GM18867 (cell line): ENCODE measurements at regions not wholly inside any gene's neighbourhood (a gene's known extent, or its start where the extent isn't known, plus 50 kb on each side); places are given as distances from the start of the nearest gene placed in this dataset.
A peak's percentile ranks its signal among the peaks of the same experiment; 100 is the strongest.

ENCODE experiments used
- ATAC-seq: cut with Tn5 transposase; IDR thresholded peaks from one replicate; pipeline ENCODE4 v1.9.1; 2021; ENCODE audit warnings: mild to moderate bottlenecking, moderate library complexity; ENCODE audit not compliant: unreplicated experiment

DNA sequence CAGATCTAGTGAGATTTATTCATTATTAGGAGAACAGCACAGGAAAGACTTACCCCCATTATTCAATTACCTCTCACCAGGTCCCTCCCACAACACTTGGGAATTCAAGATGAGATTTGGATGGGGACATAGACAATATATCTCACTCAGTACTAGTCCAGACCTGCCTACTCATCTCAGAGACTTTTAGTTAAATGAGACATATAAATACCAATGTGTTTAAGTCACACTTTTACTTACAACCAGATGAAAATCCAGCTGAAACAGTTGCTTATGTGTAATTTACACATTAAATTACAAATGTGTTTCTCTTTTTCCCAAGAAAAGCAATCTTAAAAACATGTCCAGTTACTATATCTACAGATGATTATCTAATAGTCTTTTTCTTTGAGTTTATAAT, 1145.6 kb downstream of the KCNT2 start:
- ATAC-seq, result no peak

DNA sequence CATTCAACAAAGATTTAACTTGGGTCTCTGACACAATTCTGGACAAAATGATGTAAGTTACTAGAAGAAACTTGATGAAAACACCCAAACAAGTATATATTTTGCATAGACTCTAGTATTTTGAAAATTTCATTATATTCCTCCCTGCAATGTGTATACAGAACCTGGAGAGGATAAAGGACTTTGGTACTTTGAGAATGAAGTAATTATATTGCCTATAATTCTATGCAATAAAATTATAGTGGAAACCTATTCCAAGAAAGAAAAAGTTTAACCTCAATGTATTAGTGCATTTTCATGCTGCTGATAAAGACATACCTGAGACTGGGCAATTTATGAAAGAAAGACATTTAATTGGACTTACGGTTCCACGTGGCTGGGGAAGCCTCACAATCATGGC, 1146.1 kb downstream of the KCNT2 start:
- no peak for ATAC-seq

DNA sequence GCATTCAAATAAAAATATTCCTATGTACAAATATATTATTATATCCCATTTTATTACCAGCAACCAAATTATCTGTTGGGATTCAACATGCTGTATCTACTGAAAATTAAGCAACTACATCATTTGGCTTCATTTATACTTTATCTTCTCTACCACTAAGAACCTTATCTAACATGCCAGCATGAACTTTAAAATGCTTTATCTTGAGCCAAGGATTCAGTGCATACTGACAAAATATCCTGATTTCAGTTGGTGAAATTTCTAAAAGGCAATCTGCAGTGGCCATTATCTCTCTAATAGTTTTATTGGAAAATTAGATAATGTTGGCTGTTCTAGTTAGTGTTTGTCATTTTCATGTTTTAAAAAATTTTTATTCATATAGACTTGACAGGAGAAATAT, 1149.9 kb downstream of the KCNT2 start:
- ATAC-seq, result no peak

DNA sequence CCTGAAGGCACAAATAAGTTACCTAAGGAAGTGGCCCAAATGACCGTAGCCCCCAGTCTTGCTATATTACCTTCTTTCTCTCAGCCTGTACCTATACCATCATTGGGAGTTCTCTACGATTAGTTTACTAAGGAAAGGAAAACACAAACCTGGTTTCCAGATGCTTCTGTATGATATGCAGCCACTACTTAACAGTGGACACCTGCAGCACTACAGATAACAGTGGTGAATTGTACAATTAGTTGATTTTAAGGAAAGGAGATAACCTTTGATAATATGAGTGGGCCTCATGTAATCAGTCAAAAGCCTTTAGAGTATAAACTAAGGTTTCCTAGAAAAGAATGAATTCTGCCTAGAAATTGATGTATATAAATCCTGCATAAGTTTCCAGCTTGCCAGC, 1157.4 kb downstream of the KCNT2 start:
- no peak for ATAC-seq

DNA sequence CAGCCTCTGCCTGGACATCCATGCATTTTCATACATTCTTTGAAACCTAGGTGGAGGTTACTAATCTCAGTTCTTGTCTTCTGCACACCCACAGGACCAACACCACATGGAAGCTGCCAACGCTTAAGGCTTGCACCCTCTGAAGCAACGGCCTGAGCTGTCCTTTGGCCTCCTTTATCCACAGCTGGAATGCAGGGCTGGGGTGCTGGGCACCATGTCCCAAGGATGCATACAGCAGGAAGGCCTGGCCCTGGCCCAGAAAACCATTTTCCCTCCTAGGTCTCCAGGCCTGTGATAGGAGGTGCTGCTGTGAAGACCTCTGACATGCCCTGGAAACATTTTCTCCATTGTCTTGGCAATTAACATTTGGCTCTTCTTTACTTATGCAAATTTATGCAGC, 1168.6 kb downstream of the KCNT2 start:
- ATAC-seq, result no peak

DNA sequence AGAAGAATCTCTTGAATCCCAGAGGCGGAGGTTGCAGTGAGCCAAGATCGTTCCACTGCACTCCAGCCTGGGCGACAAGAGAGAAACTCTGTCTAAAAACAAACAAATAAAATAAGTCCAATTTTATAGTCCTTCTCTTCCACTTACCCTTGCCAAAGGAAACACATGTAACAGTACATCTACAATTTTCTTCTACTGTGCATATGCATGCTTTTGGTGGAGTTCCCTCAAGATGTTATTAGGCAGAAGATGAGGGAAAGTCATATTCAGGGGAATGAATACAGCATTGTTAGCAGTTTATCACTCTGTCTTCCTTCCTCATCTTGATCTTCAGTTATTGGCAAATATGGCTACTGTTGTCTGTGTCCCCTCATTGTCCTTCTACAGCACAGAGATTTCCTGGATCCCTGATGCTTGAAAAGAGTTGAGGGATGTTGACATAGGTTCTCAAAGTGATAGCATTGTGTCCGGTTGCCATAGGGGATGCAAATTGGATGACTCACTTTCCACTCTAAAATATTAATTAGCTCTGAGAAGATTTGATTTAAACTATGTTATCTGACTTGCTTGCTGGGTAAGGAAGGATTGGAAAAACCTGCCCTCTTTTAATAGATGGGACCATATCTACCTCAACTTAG, 1173.6 kb downstream of the KCNT2 start:
- ATAC-seq, result no peak

DNA sequence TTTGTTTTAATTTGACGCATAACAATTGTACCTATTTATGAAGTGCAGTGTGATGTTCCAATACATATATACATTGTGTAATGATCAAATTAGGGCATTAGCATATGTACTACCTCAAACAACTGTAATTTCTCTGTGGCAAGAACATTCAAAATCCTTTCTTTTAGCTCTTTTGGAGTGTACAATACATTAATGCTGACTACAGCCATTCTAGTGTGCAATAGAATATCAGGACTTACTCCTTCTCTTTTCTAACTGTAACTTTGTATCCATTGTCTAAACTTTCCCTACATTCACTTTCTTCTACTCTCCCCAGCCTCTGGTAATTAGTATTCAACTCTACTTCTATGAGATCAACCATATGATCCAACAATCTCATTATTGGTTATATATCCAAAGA, 1177.4 kb downstream of the KCNT2 start:
- ATAC-seq, result no peak

DNA sequence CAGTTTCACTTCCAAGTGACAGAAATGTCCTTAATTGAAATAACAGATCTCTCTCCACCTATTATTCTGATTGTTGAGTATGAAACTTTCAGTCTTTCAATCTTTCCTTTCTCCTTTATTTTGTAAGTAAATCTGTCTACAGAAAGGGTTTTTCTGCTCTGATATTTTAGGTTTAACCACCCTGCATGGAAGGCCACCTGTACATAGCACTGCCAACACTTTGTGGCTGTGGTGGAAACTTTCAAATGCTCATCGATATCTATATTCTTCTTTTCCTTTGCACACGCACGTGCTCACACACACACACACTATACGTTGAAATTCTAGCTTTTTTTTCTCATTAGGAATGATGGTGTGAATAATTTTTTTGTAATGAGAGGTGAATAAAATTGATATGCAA, 1179.3 kb downstream of the KCNT2 start:
- ATAC-seq, result no peak

DNA sequence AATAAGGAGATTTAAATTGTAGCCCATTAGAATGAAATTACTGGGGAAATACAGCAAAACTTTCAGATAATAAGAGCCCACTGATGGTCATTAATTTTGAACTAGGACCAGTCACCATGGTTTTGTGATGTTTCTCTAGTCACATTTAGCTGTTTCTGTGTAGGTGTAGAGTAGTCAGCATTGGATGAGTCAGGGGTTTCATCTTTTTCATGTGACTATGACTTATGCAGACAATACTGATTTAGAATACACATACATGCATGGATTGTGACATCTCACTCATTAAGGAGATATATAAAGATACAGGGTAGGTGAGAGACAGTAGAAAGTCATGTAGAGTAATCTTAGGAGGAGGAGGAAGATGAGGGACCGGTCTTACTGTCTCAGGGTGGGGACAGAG, 1192.7 kb downstream of the KCNT2 start:
- ATAC-seq, result no peak

DNA sequence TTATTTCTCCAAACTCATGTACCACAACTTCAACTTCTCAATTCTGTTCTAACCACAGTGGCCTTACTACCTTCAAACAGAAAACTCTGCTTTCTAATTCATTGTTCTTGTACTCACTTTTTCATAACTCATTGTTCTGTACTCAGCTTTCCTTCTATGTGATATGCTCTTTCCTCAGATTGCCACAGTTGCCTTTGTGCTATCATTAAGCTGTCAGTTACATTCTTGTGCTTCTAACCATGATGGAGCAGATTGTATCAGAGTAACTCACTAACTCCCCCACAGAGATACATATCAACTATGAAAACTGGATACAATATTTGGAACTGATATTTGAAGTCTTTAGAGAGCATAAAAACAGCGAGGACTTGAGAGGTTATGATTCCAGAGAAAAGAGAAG, 1213.7 kb downstream of the KCNT2 start:
- ATAC-seq, result no peak

DNA sequence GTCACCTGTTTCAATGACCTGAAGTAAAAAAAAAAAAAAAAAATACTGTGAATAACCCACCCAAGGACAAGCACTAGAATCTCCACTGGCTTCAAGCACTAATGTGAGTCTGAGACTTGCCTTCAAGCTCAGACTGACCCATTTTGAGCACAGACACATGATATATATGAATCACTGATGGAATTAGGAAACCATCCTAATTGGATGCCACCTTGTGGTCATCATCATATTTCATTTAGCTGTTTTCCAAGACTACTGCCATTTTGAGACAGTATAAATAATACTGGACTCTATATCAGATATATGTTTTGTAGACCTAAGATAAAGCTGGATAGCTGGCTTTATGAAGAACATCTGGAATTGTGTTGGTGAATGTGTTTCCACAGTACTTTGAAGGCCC, 1232.0 kb downstream of the KCNT2 start:
- no peak for ATAC-seq

DNA sequence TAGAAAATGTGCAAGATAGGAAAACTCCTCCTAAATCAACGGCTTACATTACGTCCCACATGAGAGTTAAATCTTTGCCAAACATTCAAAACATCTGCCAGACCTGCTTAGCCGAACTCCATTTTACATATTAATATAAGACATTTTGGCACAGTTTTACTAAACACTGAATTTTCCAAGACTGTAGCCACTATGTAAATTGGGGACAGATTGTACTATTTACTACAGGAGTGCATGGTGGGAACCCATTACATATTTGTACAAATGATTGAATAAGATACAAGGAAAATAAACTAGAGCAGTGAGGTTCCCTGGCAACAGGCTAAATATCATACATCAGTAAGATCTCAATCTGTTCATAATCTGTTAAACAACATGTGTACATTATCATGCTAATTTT, 1234.4 kb downstream of the KCNT2 start:
- ATAC-seq, result no peak

DNA sequence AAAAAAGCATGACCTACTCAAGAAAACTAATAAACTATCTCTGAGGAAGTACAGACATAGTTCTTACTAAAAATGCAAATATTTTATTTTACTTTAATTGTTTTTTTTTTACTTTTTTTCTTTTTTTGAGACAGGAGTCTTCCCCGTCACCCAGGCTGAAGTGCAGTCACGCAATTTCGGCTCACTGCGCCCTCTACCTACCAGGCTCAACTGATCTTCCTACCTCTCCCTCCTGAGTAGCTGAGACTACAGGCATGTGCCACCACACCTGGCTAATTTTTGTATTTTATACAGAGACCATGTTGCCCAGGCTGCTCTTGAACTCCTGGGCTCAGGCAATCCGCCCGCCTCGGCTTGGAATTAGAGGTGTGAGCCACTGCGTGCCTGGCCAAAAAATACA, 1263.1 kb downstream of the KCNT2 start:
- ATAC-seq, result no peak

DNA sequence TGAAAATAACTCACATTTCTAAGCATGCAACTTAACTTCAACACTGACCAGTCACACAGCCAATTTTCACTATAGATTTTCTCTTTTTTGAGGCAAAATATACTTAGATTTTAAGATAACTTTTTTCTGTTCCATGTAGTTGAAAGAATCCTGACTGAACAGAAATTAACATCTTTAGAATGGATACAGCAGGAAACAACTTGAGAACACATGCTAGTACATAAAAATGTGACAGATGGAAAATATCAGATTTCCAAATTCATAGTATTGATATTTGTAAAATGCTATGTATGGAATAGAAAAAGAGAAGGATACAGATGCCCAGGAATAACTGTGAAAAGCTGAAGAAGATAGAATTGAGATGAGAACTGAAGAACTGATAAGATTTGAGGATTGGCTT, 1270.6 kb downstream of the KCNT2 start:
- ATAC-seq, result no peak

DNA sequence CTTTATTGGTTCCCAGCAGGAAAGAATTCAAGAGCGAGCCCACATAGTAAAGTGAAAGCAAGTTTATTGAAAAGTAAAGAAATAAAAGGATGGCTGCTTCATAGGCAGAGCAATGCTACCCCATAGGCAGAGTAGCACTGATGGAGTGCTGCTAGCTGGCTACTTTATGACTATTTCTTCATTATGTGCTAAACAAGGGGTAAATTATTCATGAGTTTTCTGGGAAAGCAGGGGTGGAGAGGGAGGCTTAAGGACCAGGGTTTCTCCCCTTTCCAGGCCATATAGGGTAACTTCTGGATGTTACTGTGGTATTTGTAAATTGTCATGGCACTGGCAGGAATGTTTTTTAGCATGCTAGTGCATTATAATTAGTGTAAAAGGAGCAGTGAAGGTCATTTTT, 1271.4 kb downstream of the KCNT2 start:
- ATAC-seq, result no peak

DNA sequence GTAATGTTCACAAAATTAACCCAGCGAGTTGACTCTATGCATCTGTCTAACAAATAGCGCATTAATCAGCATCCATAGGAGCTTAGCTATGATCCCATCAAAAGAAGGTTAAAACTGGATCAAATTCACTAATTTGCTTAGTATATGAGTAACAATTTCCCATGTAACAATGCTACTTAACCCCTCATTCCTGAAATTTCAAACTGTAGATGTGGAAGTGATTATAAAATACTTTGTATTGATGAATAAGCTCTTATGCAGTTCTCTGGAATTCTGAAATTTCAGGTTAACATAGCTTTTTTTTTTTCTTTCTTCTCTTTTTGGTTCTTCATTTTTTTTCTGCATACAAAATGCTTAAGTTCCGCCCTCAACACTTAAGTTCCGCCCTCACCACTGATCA, 1272.7 kb downstream of the KCNT2 start:
- ATAC-seq, result no peak

DNA sequence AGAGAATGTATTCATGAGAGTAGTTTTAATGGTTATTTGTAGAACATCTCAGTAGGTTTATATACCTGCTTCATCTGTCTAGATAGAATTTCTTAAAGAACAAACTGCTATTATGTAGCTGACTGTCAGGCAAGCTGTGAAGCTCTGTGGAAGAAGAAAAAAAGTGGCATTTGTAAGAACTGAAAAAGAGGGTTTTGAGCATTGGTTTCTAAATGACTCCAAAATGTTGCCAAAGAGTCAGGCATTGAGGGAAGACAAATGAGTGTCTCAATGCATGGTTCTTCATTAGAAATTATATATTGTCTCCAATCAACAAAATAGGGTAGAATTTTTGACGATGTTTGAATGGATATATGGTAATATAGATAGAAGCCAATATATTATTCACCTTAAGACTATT, 1276.1 kb downstream of the KCNT2 start:
- ATAC-seq, result peak; percentile 74

DNA sequence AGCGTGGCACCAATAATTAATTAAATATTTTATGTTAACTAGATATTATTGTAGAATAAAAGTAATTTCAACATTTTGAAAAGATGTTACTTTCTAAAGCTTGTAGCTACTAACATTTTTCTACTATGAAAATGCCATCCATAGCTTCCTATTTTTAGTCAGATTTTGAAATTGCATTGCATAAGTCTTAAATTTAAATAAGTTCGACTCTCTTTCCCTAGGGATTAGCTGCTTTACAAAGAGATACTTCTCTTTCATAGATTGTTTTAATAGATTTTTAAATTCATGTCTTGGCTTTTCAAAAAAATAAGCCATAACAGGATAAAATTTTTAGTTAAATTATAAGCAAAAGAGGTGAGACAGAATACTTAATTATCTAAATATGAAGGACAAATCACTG, 1279.6 kb downstream of the KCNT2 start:
- no peak for ATAC-seq

DNA sequence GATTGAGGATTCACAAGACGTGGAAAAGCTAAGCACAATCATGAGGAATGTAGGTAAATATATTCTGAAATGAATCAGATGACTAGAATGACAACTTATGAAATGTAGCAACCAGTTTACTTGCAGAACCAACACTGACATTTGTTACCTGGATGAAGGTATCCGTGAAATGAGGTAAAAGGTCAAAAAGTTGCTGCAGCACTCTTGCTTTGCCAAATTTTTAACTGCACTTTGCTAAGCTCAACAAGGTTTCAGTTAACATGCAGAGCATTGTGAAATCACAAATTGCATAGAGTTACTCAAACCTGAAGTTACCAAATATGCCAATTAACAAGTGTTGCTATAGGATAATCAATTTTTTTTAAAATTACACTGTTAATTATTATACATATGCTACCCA, 1280.1 kb downstream of the KCNT2 start:
- ATAC-seq, result no peak

DNA sequence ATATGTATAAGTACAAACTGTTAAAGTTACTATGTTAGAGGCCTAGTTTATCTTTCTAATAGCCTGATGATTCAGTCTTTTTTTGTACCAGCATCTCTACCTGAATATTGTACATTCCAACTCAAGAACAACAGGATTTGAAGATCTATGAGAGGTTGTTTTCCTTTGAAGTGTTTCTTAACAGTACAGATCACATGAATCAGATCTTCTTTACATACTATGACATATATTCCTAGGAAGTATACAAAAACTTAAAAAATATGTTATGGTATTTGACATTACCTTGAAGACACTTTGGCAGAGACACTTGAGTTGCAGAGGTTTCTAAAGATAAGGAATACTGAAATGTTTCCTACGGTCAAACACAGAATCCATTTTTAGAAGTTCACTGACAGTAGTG, 1280.9 kb downstream of the KCNT2 start:
- no peak for ATAC-seq

DNA sequence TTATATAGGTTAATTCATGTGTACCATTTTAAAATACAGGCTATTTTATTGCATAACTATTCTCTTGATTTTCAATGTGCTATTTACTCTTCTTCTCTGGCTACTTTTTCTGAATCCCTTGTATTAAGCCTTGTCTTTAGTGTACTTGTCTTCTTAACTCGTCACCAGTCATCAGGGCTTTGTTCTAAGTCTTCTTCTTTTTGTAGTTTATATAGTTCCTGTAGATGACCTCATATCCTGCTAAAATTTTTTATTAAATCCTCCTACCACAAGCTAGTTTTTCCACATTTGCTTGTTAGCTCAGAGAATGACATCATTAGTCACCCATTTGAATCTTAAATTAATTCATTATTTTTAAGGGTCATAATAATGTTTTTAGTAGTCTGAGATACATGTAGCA, 1281.9 kb downstream of the KCNT2 start:
- ATAC-seq, result no peak

DNA sequence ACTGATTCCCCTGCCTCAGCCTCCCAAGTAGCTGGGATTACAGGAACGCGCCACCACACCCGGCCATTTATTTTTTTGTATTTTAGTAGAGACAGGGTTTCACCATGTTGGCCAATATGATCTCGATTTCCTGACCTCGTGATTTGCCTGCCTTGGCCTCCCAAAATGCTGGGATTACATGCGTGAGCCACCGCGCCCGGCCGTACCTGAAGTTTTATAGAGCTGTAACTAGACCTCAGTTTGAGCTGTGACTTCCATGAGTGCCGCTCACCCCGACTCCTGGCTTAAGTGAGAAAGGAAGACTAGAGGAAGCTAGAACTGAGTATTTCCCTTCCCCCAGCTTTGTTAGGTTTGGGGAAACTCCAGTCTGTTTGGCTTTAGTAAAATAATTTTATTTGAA, 1283.1 kb downstream of the KCNT2 start:
- ATAC-seq, result no peak

DNA sequence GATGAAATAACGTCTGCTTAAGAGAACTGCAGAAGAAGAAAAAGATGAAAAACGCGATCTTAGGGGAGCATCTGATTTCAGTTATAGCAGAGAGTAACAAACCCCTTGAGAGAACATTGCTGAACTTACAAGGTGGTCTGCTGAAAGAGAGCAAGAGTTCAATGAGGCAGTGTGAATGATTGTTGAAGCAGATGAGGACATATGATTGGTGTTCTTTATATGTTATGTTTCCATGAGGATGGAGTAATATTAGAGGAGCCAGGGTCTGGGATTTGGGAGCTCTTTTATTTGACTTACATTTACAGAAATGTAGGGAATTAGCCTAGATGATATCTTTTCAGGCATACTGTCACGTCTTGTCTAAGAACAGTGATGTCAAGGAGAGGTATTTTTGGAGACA, 1302.0 kb downstream of the KCNT2 start:
- ATAC-seq, result no peak

DNA sequence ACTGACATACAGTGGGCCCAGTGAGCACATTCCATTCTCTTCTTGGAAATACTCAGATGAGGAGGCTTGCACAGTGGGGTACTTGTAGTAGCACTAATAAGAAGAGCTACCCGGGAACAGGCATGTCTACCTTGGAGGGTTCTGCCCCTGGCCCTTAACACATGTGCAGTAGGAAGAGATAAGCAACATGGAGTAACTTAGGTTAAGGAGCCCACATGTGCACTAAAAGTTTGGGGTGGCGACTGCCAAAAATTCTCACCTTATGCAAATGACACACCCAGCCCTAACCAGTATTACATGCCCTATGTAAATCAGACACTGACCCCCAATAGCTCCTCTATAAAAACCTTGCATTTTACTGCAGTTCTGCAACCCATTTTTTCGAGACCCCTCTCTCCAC, 1313.3 kb downstream of the KCNT2 start:
- no peak for ATAC-seq
